NCI-H69 (cell line): ENCODE measurements at regions not wholly inside any gene's neighbourhood (a gene's known extent, or its start where the extent isn't known, plus 50 kb on each side); places are given as distances from the start of the nearest gene placed in this dataset.

Experiments
- DNase-seq: peaks from one replicate; lab custom pipeline; 2025; lab: John Stamatoyannopoulos, UW

GRCh38 chr20:63100926-63101699 lies 94.3 kb upstream of the BHLHE23 start:
- no peak for DNase-seq

DNA sequence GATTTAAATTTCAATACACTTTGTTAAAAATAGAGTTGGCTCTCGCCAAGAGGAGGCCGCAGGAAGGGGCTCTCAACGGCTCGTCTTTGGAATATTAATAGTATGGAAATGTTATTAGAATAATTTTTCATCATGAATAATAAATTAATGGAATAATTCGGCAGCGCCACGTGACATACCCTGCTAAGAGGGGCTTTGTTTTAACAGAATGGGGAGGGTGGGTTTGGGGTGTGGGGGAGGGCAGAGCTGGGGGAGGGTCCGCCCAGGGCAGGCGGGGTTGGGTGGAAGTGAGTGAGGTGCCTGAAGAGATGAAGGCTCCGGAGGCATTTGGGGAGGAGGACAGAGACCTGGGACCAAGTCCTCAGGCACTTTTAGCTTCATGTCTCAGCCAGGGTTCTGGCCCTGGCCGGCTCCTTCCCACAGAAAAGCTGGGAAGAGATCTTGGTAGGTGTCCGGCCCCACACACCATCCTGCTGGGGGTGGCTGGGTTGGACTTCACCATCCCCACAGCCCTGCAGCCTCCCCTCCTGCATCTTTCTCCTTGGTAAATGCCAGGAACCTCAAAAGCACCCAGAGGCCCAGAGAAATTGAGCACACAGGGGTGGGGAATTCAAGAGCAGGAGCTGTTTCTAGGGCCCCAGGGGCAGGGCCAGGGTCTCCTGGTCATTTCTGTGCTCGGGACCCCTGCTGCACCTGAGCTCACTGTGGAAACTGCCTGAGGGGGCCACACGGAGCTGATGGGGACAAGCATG lies 93.6 kb upstream of the BHLHE23 start:
- DNase-seq: no peak

DNA sequence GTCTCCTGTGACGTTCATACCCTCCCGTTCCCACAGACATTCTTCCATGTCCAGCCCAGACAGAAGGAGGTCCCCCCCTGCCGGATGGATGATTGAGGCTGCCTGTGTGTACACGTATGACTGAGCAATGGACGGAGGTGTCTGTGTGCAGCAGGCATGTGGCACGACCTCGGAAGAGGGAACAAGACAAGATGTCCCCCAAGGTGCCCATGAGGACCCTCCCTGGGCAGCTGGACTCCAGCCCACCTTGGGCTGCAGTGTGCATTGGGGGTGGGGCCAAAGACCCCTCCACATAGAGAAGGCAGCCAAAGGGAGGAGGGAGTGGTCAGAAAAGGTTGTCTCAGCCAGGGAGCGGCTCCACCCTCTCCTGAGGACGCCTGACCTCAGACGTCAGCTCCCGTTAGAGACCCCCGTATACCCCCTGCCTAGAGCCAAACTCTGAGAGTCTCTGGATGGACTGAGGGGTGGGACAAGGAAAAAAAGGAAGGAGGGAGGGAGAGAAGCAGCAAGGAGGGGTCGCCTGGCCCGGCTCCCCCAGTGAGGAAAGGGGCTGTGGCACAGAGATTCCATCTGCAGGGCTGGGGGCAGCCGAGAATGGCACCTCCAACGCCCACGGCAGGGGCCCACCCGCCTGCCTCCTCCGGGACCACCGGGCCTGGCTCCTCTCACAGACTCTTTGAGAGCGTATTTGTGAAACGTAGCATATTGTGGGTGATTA lies 92.9 kb upstream of the BHLHE23 start:
- DNase-seq: no peak

GRCh38 chr20:63098195-63098810 lies 91.5 kb upstream of the BHLHE23 start:
- DNase-seq: no peak

DNA sequence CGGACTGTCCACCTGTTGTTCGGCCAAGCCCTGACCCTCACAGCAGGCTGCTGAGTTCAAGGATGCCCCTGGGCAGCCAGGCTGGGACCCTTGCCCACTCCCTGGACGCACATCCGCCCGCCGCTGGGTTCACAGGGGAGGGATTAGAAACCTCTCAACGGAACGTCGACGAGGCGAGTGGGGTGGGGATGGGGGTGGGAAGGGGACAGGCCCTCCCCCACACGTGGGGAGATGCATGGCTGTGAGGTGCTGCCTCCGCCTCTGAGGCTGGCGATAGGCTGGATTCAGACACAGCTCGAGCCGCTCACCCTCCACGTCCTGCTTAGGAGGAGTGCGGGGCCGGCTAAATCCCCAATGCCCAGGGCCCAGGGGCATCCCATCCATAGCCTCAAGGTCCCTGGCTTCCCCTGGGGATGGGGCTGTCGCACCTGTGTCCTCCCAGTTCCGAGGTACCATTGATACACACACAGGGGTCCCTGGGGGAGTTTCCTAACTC lies 90.6 kb upstream of the BHLHE23 start:
- no peak for DNase-seq

GRCh38 chr20:63096681-63097335 lies 90.0 kb upstream of the BHLHE23 start:
- DNase-seq: no peak

GRCh38 chr20:63095718-63096654 lies 89.2 kb upstream of the BHLHE23 start:
- DNase-seq: no peak

GRCh38 chr20:63094767-63095499 lies 88.2 kb upstream of the BHLHE23 start:
- DNase-seq: no peak

- no peak for DNase-seq
These were observed 87.4 kb upstream of the BHLHE23 start for GRCh38 chr20:63093966-63094766.

DNA sequence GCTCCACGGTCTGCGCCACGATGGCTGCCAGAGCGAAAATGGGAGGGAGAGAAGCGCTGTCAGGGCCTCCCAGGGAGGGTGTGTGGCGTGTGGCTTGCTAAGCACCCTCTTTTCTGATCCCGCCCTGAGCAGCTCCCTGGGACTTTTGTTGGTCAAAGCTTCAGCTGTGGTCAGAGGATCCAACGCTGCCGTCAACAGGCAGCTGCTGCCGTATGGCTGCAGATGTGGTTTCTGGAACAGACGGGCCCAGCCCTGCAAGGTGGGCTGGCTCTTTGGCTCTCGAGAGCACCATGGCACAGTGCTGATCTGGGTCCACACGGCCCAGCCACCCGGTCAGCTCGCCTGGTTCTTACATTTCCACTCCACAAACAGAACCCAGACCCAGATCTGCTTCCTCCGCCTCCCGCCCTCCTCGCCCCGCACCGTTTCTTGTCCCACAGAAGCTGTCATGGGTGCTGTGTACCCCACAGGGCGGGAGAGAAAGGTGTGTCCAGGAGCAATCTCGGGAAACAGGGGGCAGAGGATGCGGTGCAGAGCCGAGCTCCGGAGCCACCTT lies 86.0 kb upstream of the BHLHE23 start:
- no peak for DNase-seq

GRCh38 chr20:63091901-63092659 lies 85.3 kb upstream of the BHLHE23 start:
- no peak for DNase-seq

- DNase-seq: peak; percentile 64
These were observed 84.2 kb upstream of the BHLHE23 start for GRCh38 chr20:63090682-63091571.

GRCh38 chr20:63090052-63090451 lies 83.3 kb upstream of the BHLHE23 start:
- DNase-seq: no peak

- DNase-seq: peak; percentile 76
These were observed 82.5 kb upstream of the BHLHE23 start for GRCh38 chr20:63089051-63089907.

GRCh38 chr20:63087872-63088680 lies 81.3 kb upstream of the BHLHE23 start:
- DNase-seq: peak; percentile 77
